Mammary epithelial cell (primary cell): ENCODE measurements at regions not wholly inside any gene's neighbourhood (a gene's known extent, or its start where the extent isn't known, plus 50 kb on each side); places are given as distances from the start of the nearest gene placed in this dataset.

Experiments used
- CTCF ChIP-seq, 2 donors: IDR thresholded peaks in 1 of 2; conservative IDR thresholded peaks in 1 of 2; 2 replicates each; pipeline ENCODE4 v1.5.1; 2011 to 2012; ENCODE audit warnings: inconsistent platforms in 2 of 2, low read length in 2 of 2, mild to moderate bottlenecking in 2 of 2, control low read depth in 1 of 2, low read depth in 1 of 2; ENCODE audit not compliant: insufficient read depth in 1 of 2; ENCODE audit errors: extremely low read depth in 1 of 2
- EZH2 ChIP-seq: IDR thresholded peaks from 2 replicates; pipeline ENCODE4 v1.6.1; 2012; ENCODE audit warnings: low read length, inconsistent platforms, borderline replicate concordance

- TF ChIP-seq CTCF (conservative IDR thresholded peaks at IDR 0.05 in 1 of 2, IDR thresholded peaks at IDR 0.05 in 1 of 2; ENCODE audit: extremely low read depth in 1 of 2, insufficient read depth in 1 of 2, low read depth in 1 of 2, low read length in 2 of 2) (no peak), EZH2 (no peak)
Observed at GRCh38 chr21:31460980-31461379, 116.9 kb upstream of the TIAM1 start.
